SK-N-SH treated with all-trans-retinoic acid at 6 μM for 48 hours (cell line): ENCODE measurements at regions not wholly inside any gene's neighbourhood (a gene's known extent, or its start where the extent isn't known, plus 50 kb on each side); places are given as distances from the start of the nearest gene placed in this dataset.

ENCODE experiments used
- ESRRG ChIP-seq: fragments of 250-450 bp; sonication (Bioruptor Pico); IDR thresholded peaks from 2 replicates; pipeline ENCODE4 v1.6.1; 2021; ENCODE audit warnings: mild to moderate bottlenecking
- ISL1 ChIP-seq: fragments of 250-450 bp; sonication (Bioruptor Pico); IDR thresholded peaks from 2 replicates; pipeline ENCODE4 v2.1.2; 2022; ENCODE audit warnings: mild to moderate bottlenecking, moderate library complexity
- PATZ1 ChIP-seq: fragments of 250-450 bp; sonication (Bioruptor Pico); IDR thresholded peaks from 2 replicates; pipeline ENCODE4 v1.8.0; 2020; ENCODE audit warnings: mild to moderate bottlenecking, moderate library complexity, borderline replicate concordance
- SNAI2 ChIP-seq: fragments of 250-450 bp; sonication (Bioruptor Pico); IDR thresholded peaks from 2 replicates; pipeline ENCODE4 v1.5.0; 2020; ENCODE audit warnings: mild to moderate bottlenecking, moderate library complexity
- ZFP3 ChIP-seq: fragments of 250-450 bp; sonication (Bioruptor Pico); IDR thresholded peaks from 2 replicates; pipeline ENCODE4 v1.5.0; 2020; ENCODE audit warnings: mild to moderate bottlenecking, moderate library complexity

GRCh38 chr1:239779962-239780361 lies 311.7 kb upstream of the FMN2 start:
- TF ChIP-seq SNAI2 (CRISPR knock-in tag) (no peak), ISL1 (CRISPR knock-in tag) (no peak), PATZ1 (no peak), ESRRG (CRISPR knock-in tag) (no peak), ZFP3 (CRISPR knock-in tag) (no peak)
